ENCODE measurements at regions not wholly inside any gene's neighbourhood (a gene's known extent, or its start where the extent isn't known, plus 50 kb on each side); places are given as distances from the start of the nearest gene placed in this dataset.

GRCh38 chr14:101101456-101102056, 198.0 kb upstream of the RTL1 start:
- intact Hi-C loops (cut with micrococcal nuclease), result no loop called here

GRCh38 chr14:101102875-101103274, 199.4 kb upstream of the RTL1 start:
- intact Hi-C loops (cut with micrococcal nuclease), result no loop called here

- intact Hi-C loops (cut with micrococcal nuclease), result no loop called here
These were observed 199.9 kb upstream of the RTL1 start for GRCh38 chr14:101103321-101103901.

- intact Hi-C loops (cut with micrococcal nuclease), result no loop called here
These were observed 201.0 kb upstream of the RTL1 start for GRCh38 chr14:101104485-101104884.

- intact Hi-C loops (cut with micrococcal nuclease), result no loop called here
These were observed 201.5 kb upstream of the RTL1 start for GRCh38 chr14:101105045-101105444.

GRCh38 chr14:101108579-101109346, 205.2 kb upstream of the RTL1 start:
- intact Hi-C loops (cut with micrococcal nuclease), result no loop called here

GRCh38 chr14:101109347-101109638, 205.8 kb upstream of the RTL1 start:
- intact Hi-C loops (cut with micrococcal nuclease), result no loop called here

- intact Hi-C loops (cut with micrococcal nuclease), result no loop called here
These were observed 206.6 kb upstream of the RTL1 start for GRCh38 chr14:101109981-101110728.

- intact Hi-C loops (cut with micrococcal nuclease), result no loop called here
These were observed 207.5 kb upstream of the RTL1 start for GRCh38 chr14:101110729-101111619.

- intact Hi-C loops (cut with micrococcal nuclease), result no loop called here
These were observed 208.2 kb upstream of the RTL1 start for GRCh38 chr14:101111620-101112290.

- intact Hi-C loops (cut with micrococcal nuclease), result no loop called here
These were observed 209.0 kb upstream of the RTL1 start for GRCh38 chr14:101112351-101113107.

GRCh38 chr14:101113108-101113612, 209.6 kb upstream of the RTL1 start:
- intact Hi-C loops (cut with micrococcal nuclease), result no loop called here

- intact Hi-C loops (cut with micrococcal nuclease), result no loop called here
These were observed 210.6 kb upstream of the RTL1 start for GRCh38 chr14:101113835-101114725.

GRCh38 chr14:101114726-101115515, 211.4 kb upstream of the RTL1 start:
- intact Hi-C loops (cut with micrococcal nuclease), result no loop called here

- intact Hi-C loops (cut with micrococcal nuclease), result no loop called here
These were observed 212.1 kb upstream of the RTL1 start for GRCh38 chr14:101115652-101116051.

- intact Hi-C loops (cut with micrococcal nuclease), result no loop called here
These were observed 212.5 kb upstream of the RTL1 start for GRCh38 chr14:101116065-101116464.

- intact Hi-C loops (cut with micrococcal nuclease), result no loop called here
These were observed 213.1 kb upstream of the RTL1 start for GRCh38 chr14:101116486-101117130.

All from T-helper 1 cell treated with Interleukin-12 subunit alpha and Interleukin-12 subunit beta and Interleukin-4 antibody, amounts not matched to agents 30 ng/mL and 1 ng/mL, for 36 hours (primary cell).